NCI-H526 (cell line): ENCODE measurements at regions not wholly inside any gene's neighbourhood (a gene's known extent, or its start where the extent isn't known, plus 50 kb on each side); places are given as distances from the start of the nearest gene placed in this dataset.
A peak's percentile ranks its signal among the peaks of the same experiment; 100 is the strongest.

ENCODE experiments used
- DNase-seq, 2 experiments: peaks; one replicate each; lab custom pipeline; 2025; lab: John Stamatoyannopoulos, UW

- DNase-seq, result peak; percentile 1 to 29
Observed at GRCh38 chr9:89234205-89235067, 55.8 kb upstream of the SHC3 start.

- DNase-seq, result peak in 1 of 2 experiments; percentile 0
Observed at GRCh38 chr9:89236955-89237573, 58.4 kb upstream of the SHC3 start.

- DNase-seq, result no peak
Observed at GRCh38 chr9:89238424-89238823, 59.8 kb upstream of the SHC3 start.

GRCh38 chr9:89243296-89244061 is 64.9 kb upstream of the SHC3 start:
- no peak for DNase-seq

- no peak for DNase-seq
Observed at GRCh38 chr9:89246840-89247239, 64.2 kb upstream of the CKS2 start.

GRCh38 chr9:89247431-89248353 is 63.3 kb upstream of the CKS2 start:
- no peak for DNase-seq

GRCh38 chr9:89249001-89249400 is 62.0 kb upstream of the CKS2 start:
- no peak for DNase-seq

- no peak for DNase-seq
Observed at GRCh38 chr9:89252651-89253267, 58.2 kb upstream of the CKS2 start.

GRCh38 chr9:89254058-89254772 is 56.8 kb upstream of the CKS2 start:
- no peak for DNase-seq

- peak in 1 of 2 experiments; percentile 25 for DNase-seq
Observed at GRCh38 chr9:89254773-89255125, 56.2 kb upstream of the CKS2 start.

GRCh38 chr9:89256225-89256624 is 54.8 kb upstream of the CKS2 start:
- DNase-seq, result no peak

GRCh38 chr9:89256642-89257041 is 54.4 kb upstream of the CKS2 start:
- DNase-seq, result no peak

- DNase-seq, result no peak
Observed at GRCh38 chr9:89260525-89260924, 50.5 kb upstream of the CKS2 start.
